WTC11 (cell line): ENCODE measurements at regions not wholly inside any gene's neighbourhood (a gene's known extent, or its start where the extent isn't known, plus 50 kb on each side); places are given as distances from the start of the nearest gene placed in this dataset.

Source experiments
- ATAC-seq: fragments of 200-7000 bp; cut with Tn5 transposase; 2 replicates; pipeline ENCODE4 v1.10.0; 2021; ENCODE audit warnings: mild to moderate bottlenecking, moderate library complexity
- CTCF ChIA-PET: fragments of 300-600 bp; sonication (Branson Sonifier 250); formaldehyde crosslinking; loops from one replicate; lab custom pipeline; 2021; ENCODE audit warnings: antibody characterized with exemption; lab: Charles Lee
- POLR2A ChIA-PET: fragments of 350-600 bp; sonication (Branson Sonifier 250); formaldehyde crosslinking; loops from one replicate; lab custom pipeline; 2021; ENCODE audit warnings: antibody characterized with exemption; lab: Charles Lee
- DNase-seq: peaks from one replicate; pipeline ENCODE4 v3.0.0; 2021; ENCODE audit warnings: low spot score
- H3K27ac Mint-ChIP-seq: 2 replicates; pipeline ENCODE4 v1.8.0; 2021; ENCODE audit warnings: mixed read lengths
- H3K27me3 Mint-ChIP-seq: 2 replicates; pipeline ENCODE4 v1.8.0; 2021; ENCODE audit warnings: low read depth, mild to moderate bottlenecking, moderate library complexity, mixed read lengths
- H3K36me3 Mint-ChIP-seq: 2 replicates; pipeline ENCODE4 v1.8.0; 2021; ENCODE audit warnings: mixed read lengths
- H3K4me1 Mint-ChIP-seq: 2 replicates; pipeline ENCODE4 v1.8.0; 2022; ENCODE audit warnings: mixed read lengths
- H3K4me3 Mint-ChIP-seq: 2 replicates; pipeline ENCODE4 v1.8.0; 2021; ENCODE audit warnings: mild to moderate bottlenecking, moderate library complexity, mixed read lengths
- H3K9me3 Mint-ChIP-seq: 2 replicates; pipeline ENCODE4 v1.8.0; 2021; ENCODE audit warnings: mixed read lengths
- AR ChIP-seq: fragments of 250-450 bp; sonication (Bioruptor Pico); IDR thresholded peaks from 2 replicates; pipeline ENCODE4 v1.9.0; 2021; ENCODE audit warnings: mild to moderate bottlenecking
- ATF3 ChIP-seq: sonication (generic); formaldehyde crosslinking; conservative IDR thresholded peaks from 2 replicates; pipeline ENCODE4 v1.8.1; 2022; ENCODE audit warnings: mild to moderate bottlenecking, missing genetic modification reagents
- ELF4 ChIP-seq: sonication (generic); formaldehyde crosslinking; IDR thresholded peaks from 2 replicates; pipeline ENCODE4 v1.8.1; 2022; ENCODE audit warnings: low read depth, mild to moderate bottlenecking, moderate library complexity, missing genetic modification reagents
- ERG ChIP-seq: fragments of 250-450 bp; sonication (Bioruptor Pico); IDR thresholded peaks from 2 replicates; pipeline ENCODE4 v1.8.0; 2021; ENCODE audit warnings: mild to moderate bottlenecking
- ESRRA ChIP-seq: sonication (generic); formaldehyde crosslinking; IDR thresholded peaks from 2 replicates; pipeline ENCODE4 v1.8.1; 2022; ENCODE audit warnings: mild to moderate bottlenecking, missing genetic modification reagents, borderline replicate concordance
- FOXK1 ChIP-seq: sonication (generic); formaldehyde crosslinking; IDR thresholded peaks from 2 replicates; pipeline ENCODE4 v1.8.0; 2022; ENCODE audit warnings: mild to moderate bottlenecking, moderate library complexity, missing genetic modification reagents
- FOXP4 ChIP-seq: sonication (generic); formaldehyde crosslinking; IDR thresholded peaks from 2 replicates; pipeline ENCODE4 v1.8.0; 2022; ENCODE audit warnings: mild to moderate bottlenecking, missing genetic modification reagents
- KAT7 ChIP-seq: sonication (generic); formaldehyde crosslinking; IDR thresholded peaks from 2 replicates; pipeline ENCODE4 v1.8.1; 2023; ENCODE audit warnings: missing genetic modification reagents, mild to moderate bottlenecking, borderline replicate concordance
- MXD4 ChIP-seq: fragments of 250-450 bp; sonication (Bioruptor Pico); IDR thresholded peaks from 2 replicates; pipeline ENCODE4 v1.8.0; 2021; ENCODE audit warnings: mild to moderate bottlenecking, moderate library complexity, borderline replicate concordance
- NFATC4 ChIP-seq: fragments of 250-450 bp; sonication (Bioruptor Pico); IDR thresholded peaks from 2 replicates; pipeline ENCODE4 v1.9.0; 2021; ENCODE audit warnings: mild to moderate bottlenecking
- USF2 ChIP-seq: sonication (generic); formaldehyde crosslinking; IDR thresholded peaks from 2 replicates; pipeline ENCODE4 v1.8.1; 2023; ENCODE audit warnings: mild to moderate bottlenecking, missing genetic modification reagents, moderate library complexity
- ZNF121 ChIP-seq: sonication (generic); formaldehyde crosslinking; IDR thresholded peaks from 2 replicates; pipeline ENCODE4 v1.8.0; 2023; ENCODE audit warnings: missing genetic modification reagents
- ZNF219 ChIP-seq: sonication (generic); formaldehyde crosslinking; IDR thresholded peaks from 2 replicates; pipeline ENCODE4 v1.8.0; 2023; ENCODE audit warnings: missing genetic modification reagents, mild to moderate bottlenecking, borderline replicate concordance
- ZNF416 ChIP-seq: fragments of 250-450 bp; sonication (Bioruptor Pico); IDR thresholded peaks from 2 replicates; pipeline ENCODE4 v1.9.0; 2021; ENCODE audit warnings: mild to moderate bottlenecking, inconsistent platforms
- ZNF512 ChIP-seq: sonication (generic); formaldehyde crosslinking; IDR thresholded peaks from 2 replicates; pipeline ENCODE4 v1.8.1; 2022; ENCODE audit warnings: missing genetic modification reagents, borderline replicate concordance
- TF ChIP-seq, protein P1 (sequence below): sonication (generic); formaldehyde crosslinking; IDR thresholded peaks from 2 replicates; pipeline ENCODE4 v1.8.1; 2023; ENCODE audit warnings: mild to moderate bottlenecking, missing genetic modification reagents
- TF ChIP-seq, protein P2 (sequence below): sonication (generic); formaldehyde crosslinking; IDR thresholded peaks from 2 replicates; pipeline ENCODE4 v1.8.1; 2022; ENCODE audit warnings: mild to moderate bottlenecking, moderate library complexity, missing genetic modification reagents
- TF ChIP-seq, protein P3 (sequence below): sonication (generic); formaldehyde crosslinking; IDR thresholded peaks from 2 replicates; pipeline ENCODE4 v1.8.1; 2023; ENCODE audit warnings: mild to moderate bottlenecking, moderate library complexity, missing genetic modification reagents

DNA sequence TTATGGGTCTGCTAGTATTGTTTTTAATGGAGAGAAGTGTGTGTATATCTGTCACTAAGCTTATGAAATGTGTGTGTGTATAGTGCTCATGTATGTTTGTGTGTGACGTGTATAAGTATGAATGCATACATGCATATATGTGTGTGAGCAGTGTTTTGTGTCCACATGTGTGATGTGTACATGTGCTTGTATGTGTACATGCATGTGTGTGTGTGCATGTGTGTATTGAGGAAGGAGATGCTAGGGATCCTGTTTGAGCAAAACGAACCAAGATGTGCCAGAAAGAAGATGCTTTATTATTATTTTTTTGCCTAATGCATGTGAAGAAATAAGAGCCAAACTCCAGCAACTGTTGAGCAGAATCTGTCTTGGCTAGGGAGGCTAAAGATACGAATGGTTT, 301.3 kb upstream of the SKOR2 start:
- DNase-seq: no peak
- ATAC-seq: no peak
- no peak for TF ChIP-seq ATF3 (CRISPR knock-in tag)
- no peak for TF ChIP-seq USF2 (CRISPR knock-in tag)
- no peak for TF ChIP-seq ELF4 (CRISPR knock-in tag)
- TF ChIP-seq, protein P1, sequence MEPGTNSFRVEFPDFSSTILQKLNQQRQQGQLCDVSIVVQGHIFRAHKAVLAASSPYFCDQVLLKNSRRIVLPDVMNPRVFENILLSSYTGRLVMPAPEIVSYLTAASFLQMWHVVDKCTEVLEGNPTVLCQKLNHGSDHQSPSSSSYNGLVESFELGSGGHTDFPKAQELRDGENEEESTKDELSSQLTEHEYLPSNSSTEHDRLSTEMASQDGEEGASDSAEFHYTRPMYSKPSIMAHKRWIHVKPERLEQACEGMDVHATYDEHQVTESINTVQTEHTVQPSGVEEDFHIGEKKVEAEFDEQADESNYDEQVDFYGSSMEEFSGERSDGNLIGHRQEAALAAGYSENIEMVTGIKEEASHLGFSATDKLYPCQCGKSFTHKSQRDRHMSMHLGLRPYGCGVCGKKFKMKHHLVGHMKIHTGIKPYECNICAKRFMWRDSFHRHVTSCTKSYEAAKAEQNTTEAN (CRISPR knock-in tag): no peak
- TF ChIP-seq ESRRA (CRISPR knock-in tag): no peak
- no peak for TF ChIP-seq MXD4 (CRISPR knock-in tag)
- no peak for TF ChIP-seq ZNF512 (CRISPR knock-in tag)
- no peak for TF ChIP-seq ZNF219 (CRISPR knock-in tag)
- TF ChIP-seq FOXP4: no peak
- TF ChIP-seq, protein P2, sequence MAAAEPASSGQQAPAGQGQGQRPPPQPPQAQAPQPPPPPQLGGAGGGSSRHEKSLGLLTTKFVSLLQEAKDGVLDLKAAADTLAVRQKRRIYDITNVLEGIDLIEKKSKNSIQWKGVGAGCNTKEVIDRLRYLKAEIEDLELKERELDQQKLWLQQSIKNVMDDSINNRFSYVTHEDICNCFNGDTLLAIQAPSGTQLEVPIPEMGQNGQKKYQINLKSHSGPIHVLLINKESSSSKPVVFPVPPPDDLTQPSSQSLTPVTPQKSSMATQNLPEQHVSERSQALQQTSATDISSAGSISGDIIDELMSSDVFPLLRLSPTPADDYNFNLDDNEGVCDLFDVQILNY: no peak
- no peak for TF ChIP-seq ERG (CRISPR knock-in tag)
- no peak for TF ChIP-seq ZNF416 (CRISPR knock-in tag)
- no peak for TF ChIP-seq KAT7
- peaks cover 17% of the 10 kb centered on the region for H3K4me1 Mint-ChIP-seq
- POLR2A ChIA-PET: no interaction called here
- no peak overlapping the region for H3K4me3 Mint-ChIP-seq
- H3K27ac Mint-ChIP-seq: no peak overlapping the region
- no peaks in the 10 kb centered on the region for H3K9me3 Mint-ChIP-seq
- H3K36me3 Mint-ChIP-seq: no peaks in the 10 kb centered on the region
- CTCF ChIA-PET: interaction anchor here (1.4 kb wide), 1 partner anchor 8 kb away, joined by 3 read pairs; no protein-coding TSS in a partner anchor
- peaks cover 2% of the 10 kb centered on the region for H3K27me3 Mint-ChIP-seq

- H3K27me3 Mint-ChIP-seq: peaks cover 4% of the 10 kb centered on the region; the same call in 1 of the 2 replicates
- H3K4me1 Mint-ChIP-seq: peaks cover 6% of the 10 kb centered on the region; the same call in 1 of the 2 replicates
- ChIA-PET CTCF (interaction anchor here (0.8 kb wide), 1 partner anchor 153 kb away, joined by 3 read pairs; no protein-coding TSS in a partner anchor), POLR2A (no interaction called here)
- H3K36me3 Mint-ChIP-seq: no peaks in the 10 kb centered on the region
- H3K9me3 Mint-ChIP-seq: no peaks in the 10 kb centered on the region
- no peak overlapping the region for H3K27ac Mint-ChIP-seq
- ATAC-seq: no peak
- no peak for DNase-seq
- H3K4me3 Mint-ChIP-seq: no peak overlapping the region
- no peak for TF ChIP-seq AR (CRISPR knock-in tag)
- no peak for TF ChIP-seq ZNF121 (CRISPR knock-in tag)
- TF ChIP-seq, protein P3, sequence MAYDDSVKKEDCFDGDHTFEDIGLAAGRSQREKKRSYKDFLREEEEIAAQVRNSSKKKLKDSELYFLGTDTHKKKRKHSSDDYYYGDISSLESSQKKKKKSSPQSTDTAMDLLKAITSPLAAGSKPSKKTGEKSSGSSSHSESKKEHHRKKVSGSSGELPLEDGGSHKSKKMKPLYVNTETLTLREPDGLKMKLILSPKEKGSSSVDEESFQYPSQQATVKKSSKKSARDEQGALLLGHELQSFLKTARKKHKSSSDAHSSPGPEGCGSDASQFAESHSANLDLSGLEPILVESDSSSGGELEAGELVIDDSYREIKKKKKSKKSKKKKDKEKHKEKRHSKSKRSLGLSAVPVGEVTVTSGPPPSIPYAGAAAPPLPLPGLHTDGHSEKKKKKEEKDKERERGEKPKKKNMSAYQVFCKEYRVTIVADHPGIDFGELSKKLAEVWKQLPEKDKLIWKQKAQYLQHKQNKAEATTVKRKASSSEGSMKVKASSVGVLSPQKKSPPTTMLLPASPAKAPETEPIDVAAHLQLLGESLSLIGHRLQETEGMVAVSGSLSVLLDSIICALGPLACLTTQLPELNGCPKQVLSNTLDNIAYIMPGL: no peak
- TF ChIP-seq NFATC4 (CRISPR knock-in tag): no peak
- no peak for TF ChIP-seq FOXK1 (CRISPR knock-in tag)
These were observed 299.2 kb upstream of the SKOR2 start for GRCh38 chr18:47550611-47551010.
